Kidney glomerular epithelial cell (primary cell): ENCODE measurements at regions not wholly inside any gene's neighbourhood (a gene's known extent, or its start where the extent isn't known, plus 50 kb on each side); places are given as distances from the start of the nearest gene placed in this dataset.

ENCODE experiments used
- DNase-seq: peaks from one replicate; lab custom pipeline; 2025; lab: John Stamatoyannopoulos, UW

DNA sequence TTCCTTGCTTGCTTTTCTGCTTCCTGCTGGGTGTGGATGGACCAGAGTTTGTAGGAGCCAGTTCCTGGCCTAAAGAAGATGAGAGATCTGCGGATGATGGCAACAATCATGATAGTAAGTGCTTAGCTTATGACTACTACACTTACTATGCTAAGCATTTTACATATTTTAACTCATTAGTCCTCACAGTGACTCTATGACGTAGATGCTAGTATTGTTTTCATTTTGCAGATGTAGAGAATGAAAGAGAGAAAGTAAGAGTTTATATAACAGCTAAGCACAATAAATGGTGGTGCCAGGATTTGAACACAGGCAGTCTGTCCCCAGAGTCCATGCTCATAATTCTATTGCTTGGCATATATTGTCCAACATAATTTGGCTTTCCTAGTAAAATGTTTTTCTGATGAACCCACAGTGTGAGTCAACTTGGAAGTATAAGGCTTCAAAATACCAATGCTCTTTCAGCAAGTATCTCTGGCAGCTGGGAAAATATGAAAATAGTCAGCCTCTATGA is 363.2 kb upstream of the DDHD1 start:
- DNase-seq = no peak

DNA sequence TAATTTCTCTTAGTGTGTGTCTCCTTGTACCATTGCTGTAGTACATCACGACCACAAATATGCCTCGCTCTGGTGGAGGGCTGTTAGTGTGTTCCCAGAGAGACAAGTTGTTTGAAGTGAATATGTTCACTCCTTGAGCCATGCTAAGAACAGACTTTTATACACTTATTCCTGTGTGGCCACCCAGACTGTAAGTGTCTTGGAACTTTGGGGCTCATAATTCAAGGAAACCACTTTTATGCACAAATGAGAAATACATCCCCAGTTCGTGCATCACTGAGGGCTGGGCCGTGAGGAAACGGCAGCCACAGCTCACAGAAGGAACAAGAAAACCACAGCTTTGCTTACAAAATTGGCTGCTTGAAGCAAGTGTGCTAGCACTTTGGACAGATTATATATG is 362.2 kb upstream of the DDHD1 start:
- no peak for DNase-seq

DNA sequence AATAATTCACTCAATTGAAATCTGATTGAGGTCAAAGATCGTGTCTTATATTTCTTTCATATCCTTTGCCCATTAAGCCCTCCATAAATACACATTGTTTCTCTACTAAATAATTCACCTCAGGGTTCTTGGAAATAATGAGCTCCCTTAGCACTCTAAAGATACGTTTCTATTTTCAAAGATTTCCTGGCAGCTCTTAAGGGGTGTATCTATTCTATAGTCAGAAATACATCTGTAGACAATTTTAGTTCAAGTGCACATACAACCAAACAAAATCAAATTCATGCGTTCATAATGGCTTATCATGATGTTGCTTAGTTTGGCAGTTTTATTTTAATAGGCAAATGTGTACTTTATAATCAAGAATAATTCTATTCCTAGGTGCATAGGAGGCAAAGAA is 361.1 kb upstream of the DDHD1 start:
- no peak for DNase-seq

- DNase-seq = no peak
Measured at GRCh38 chr14:53510281-53510912, 357.3 kb upstream of the DDHD1 start.

DNA sequence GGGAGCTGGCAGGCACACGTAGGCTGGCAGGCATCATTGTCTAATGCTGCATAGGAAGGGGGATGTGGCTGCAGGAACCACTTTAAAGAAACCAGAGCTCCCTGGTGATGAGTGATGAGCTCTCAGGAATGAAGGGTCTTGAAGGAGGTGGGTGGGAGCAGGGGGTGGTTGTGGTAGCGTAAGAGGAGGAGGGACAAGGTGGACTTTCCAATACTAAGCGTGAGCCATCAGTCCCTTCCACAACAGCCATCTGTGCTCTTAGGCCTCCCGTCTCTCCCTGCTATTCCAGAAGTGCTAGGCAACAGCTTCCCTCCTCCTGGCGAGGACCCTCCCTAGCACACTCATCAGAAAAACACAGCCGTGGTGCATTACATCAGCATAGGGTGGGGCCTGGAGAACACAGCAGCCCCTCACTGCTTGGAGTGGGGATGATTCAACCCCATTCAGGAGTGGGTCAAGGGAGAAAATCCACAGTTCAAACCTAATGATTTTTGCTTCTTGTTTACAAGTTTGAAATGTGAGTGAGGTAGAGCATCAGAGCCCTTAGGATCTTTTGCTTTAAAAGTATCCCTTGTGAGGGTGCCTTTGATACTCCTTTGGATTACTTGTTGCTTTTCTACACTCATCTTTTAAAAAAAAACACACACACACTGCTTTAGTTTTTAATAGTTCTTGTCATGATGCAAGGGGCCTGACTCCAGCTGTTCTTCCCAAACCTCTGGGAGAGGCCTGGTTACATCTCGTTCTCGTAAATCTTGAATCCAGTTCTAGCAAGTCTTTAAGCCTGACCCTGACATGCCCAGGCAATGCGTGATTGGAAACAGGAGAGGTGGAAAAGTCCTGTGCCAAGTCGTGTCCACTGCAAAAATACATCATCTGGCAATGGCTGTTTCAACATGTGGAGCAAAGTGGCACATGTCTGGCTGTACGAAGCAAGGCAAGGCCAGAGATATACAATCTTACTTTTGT is 356.4 kb upstream of the DDHD1 start:
- no peak for DNase-seq

GRCh38 chr14:53501361-53502211 is 348.5 kb upstream of the DDHD1 start:
- no peak for DNase-seq

GRCh38 chr14:53500191-53500590 is 347.1 kb upstream of the DDHD1 start:
- no peak for DNase-seq

- DNase-seq = no peak
Measured at GRCh38 chr14:53496668-53497067, 343.5 kb upstream of the DDHD1 start.

- no peak for DNase-seq
Measured at GRCh38 chr14:53495846-53496343, 342.8 kb upstream of the DDHD1 start.

DNA sequence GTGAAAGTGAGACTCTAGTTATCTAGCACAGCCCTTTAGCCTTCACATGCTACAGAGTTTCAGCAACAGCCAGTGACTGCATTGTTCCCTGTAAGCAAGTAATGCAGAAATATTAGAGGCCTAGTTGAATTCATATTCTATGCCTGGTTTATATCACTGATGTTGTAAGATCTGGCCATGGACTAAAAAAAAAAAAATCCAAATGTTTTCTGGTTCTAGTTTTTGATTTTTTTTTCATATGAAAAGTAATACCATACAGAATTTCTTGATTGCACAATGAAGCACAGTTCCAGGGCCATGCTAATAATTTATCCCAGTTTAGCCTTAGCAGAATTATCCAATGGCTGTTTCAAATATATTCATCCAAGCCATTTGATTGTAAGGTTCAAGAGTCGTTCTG is 341.5 kb upstream of the DDHD1 start:
- no peak for DNase-seq

GRCh38 chr14:53493860-53494259 is 340.7 kb upstream of the DDHD1 start:
- no peak for DNase-seq

DNA sequence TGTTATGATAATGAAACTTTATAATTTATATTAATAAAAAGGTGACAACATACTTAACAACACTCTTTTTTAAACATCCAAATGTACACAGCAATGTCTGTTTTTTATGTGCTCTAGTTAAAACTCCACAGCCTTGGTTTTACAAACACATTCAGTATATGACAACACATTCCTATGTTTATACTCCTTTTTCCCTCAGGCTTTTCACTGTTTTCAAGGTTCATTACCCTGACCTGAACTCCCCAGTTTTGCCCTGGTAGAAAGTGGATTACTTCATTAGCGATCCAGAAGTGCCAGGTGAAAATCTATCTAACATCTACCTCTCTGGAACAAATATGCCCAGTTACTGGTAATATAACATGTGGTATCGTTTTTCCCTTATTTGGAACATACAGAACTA is 340.2 kb upstream of the DDHD1 start:
- DNase-seq = peak; percentile 73

GRCh38 chr14:53491884-53492277 is 338.8 kb upstream of the DDHD1 start:
- DNase-seq = peak; percentile 34

DNA sequence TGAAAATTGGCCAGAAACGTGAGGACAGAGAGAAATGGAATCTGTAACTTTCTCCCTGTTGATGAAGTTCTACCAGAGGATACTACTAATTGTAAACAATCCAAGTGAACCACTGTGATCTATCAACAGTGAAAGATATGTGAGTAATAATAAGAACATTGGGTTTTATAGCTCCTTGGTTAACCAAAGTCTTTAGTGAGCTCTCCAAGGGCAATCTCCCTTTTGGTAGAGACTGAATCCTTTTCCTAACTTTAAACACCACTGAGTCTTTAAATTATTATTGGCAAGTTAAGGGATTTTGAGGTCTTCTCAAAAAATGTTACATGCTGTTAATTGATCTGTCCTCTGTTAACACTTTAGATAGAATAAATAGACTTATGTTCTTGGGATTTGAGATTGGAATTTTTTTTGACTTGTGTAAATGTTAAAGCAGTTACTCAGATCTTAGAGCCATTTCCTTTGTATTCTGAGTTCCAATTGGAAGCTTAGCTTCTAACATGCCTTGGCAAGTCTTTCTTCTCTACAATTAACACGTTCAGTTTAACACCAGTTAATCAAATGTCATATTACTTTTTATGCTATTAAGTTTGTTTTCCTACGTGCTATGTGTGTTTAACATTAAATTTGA is 338.2 kb upstream of the DDHD1 start:
- DNase-seq = peak; percentile 52

DNA sequence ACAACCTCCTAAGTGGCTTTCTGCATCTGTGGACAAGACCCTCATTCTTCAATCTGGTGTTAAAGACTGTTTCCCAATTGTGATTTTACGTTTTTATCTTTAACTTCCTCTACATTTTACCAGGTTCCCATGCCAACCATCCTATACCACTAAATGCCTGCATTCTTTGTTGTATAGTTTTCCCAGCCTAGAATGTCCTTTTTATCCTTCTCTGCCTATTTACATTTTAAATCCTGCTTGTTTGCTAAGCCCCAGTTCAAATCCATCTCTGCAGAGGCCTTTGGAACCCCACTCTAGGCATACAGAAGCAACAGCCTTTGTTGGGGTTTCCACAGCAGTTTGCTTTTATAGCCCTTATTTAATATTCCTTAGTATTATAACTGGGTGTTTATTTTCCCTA is 325.1 kb upstream of the DDHD1 start:
- DNase-seq = no peak

GRCh38 chr14:53473480-53473879 is 320.4 kb upstream of the DDHD1 start:
- no peak for DNase-seq

- peak; percentile 13 for DNase-seq
Measured at GRCh38 chr14:53472306-53472705, 319.2 kb upstream of the DDHD1 start.

DNA sequence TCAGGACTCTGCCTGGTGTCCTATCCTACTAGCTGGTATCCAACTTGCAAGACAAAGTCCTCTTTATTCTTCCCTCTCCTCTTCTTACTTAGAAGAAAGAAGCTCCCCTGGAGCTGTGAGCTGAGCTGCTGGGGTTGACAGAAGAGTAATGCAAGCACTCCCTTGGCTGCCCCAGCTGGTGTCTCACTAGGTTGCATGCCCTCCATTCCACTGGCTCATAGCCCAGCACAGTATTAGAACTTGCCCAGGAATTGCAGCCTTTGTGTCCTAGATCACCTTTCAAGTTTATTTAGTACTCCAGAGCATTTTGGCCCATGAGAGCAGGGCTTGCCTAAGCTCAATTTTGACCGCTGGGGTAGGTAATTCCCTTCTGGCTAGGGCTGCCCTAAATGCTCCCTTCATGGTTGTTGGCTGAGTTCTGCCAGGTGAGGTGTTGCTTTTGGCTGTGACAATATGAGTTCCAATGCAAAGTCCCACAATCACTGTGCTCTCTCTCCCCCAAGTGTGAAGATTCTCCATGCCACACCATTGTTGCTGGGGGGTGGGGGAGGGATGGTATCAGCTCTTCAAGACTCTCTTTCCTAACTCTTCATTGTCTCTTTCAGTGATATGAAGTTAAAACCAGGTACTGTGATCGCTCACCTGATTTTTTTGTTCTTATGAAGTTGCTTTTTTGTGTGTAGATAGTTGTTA is 317.4 kb upstream of the DDHD1 start:
- no peak for DNase-seq

DNA sequence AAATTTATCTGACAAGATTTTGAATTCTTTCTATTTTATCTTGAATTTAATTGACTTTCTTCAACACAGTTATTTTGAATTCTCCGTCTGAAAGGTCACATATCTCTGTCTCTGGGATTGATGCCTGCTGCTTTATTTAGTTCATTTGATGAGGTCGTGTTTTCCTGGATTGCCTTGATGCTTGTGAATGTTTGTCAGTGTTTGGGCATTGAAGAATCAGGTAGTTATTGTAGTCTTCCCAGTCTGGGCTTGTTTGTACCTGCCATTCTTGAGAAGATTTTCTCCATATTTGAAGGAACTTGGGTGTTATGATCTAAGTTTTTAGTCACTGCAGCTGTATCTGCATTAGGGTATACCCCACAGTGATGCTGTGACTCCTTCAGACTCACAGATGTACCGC is 315.8 kb upstream of the DDHD1 start:
- no peak for DNase-seq

GRCh38 chr14:53464376-53464775 is 311.3 kb upstream of the DDHD1 start:
- no peak for DNase-seq
